ENCODE measurements at regions not wholly inside any gene's neighbourhood (a gene's known extent, or its start where the extent isn't known, plus 50 kb on each side); places are given as distances from the start of the nearest gene placed in this dataset.
"Not testable (repeated sequence)": the region's sequence is repeated elsewhere in the genome, so short reads cannot be mapped to it uniquely, and the experiment has no call there.

DNA sequence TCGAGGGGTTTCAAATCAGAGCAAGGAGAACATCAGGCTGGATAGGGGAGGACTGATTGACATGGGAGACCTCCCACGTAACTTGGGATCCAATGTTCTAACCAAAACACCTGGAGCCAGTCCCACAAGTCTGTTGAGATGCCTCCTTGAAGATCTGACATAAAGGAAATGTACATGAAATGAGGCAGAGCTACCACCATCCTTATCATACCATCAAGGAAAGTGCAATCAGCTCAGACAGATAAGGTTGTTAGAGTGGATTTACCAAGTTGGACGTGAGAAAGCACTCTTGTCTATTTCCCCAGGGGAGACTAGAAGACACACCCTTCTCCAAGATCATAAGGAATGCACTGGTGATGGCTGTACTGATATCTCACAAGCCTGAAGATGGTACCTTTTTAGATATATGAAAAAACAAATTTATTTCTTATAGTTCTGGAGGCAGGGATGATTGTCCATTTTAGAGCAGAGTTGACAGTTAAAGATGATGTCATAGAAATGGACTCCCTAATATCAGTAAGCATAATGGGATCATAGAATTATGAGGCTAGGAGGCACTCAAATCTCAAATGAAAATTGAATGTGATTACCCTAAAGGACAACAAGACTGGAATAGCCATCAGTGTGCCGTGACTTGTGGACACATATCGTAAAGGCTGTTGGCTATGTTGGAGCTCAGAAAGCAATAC lies 129.1 kb upstream of the RAB4A start:
- DNase-seq, result no peak

DNA sequence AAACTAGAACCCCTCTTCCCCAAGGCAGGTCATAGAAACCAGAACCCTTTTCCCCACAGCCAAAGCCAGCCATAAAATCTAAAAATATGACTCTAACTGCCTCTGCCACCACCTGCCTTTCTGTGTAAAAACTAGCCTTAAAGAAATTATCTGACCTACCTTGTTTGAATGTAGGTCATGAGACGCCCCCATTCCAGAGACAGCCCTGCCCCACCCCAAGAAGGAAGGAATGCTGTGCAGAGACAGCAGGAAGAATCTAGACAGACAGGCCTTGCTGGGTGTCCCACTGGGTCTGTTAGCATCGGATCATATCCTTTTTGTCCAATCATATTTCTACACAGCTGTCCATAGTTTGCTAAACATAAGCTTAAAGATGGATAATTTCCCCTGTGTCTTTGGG lies 128.4 kb upstream of the RAB4A start:
- DNase-seq, result no peak

DNA sequence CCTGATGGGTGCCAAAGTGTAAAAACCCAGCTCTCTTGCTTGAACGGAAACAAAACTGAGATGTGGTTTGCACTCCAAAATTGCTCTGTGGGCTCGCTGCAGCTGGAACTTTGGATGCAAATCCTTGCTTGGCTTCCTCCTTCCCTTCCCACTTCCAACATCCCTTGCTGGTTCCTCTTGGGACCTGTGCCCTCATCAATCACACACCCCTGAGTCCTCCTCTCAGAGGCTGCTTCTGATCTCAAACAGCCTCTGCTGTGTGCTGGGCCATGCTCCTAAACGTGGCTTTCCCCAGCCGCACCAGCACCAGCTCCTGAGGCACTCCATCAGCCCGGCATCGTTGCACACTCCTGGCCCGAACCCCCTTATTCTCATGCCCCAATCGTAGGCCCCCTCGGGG lies 124.3 kb upstream of the RAB4A start:
- DNase-seq, result no peak

DNA sequence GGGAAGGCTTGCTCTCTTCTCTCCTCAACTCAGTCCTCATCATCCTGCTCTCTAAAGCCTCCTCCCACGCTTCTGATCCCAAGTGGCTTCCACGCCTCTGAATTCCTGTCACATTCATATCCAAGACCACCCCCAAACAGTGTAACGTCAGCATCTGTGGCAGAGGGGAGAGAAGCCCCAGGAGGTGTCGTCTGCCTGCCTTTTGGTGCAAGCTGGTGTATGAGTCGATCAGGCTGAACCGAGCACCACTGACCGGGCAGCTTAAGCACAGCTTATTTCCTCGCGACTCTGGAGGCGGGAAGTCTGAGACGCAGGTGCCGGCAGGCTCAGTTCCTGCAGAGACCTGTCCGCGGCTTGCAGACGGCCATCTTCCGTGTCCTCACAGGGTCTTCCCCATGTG lies 123.8 kb upstream of the RAB4A start:
- DNase-seq, result no peak

DNA sequence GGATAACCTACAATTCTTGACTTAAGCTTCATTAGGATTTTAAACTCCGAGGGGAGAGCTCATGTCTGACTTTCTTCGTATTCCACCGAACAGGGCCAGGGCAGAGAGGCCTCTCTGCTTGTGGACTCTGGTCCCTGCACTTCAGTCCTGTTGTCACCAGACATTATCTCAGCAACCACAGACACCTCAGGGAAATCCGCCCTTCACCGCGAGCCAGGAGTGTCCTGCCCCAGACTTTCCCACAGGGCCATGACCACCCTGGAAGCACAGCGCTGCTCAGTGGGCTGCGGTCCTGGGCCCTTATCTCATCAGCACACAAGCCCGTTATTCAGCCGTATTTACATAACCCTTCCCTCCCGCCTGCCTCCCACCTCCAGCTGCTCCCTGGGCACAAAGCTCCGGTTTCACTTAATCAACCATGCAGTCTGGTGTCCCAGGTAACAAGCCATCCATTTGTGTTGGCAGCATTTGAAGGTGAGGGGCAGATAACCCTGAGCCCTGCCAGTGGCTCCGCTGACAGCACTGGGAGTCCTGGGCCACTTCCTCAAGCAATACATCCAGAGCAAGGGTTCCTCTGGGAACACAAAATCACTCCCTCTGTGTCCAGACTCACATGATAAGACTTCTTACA lies 122.8 kb upstream of the RAB4A start:
- peak; percentile 87 for DNase-seq

DNA sequence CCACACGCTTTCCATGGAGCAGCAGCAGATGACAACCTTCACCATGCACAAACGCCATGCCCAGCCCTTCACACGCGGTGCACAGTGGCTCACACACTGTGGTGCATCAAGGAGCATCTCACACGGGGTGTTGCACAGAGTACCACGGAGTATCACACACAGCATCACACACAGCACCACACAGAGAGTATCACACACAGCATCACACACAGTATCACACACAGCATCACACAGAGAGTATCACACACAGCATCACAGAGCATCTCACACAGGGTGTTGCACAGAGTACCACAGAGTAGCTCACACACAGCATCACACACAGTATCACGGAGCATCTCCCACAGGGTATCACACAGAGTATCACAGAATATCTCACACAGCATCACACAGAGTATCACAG lies 122.2 kb upstream of the RAB4A start:
- no peak for DNase-seq

DNA sequence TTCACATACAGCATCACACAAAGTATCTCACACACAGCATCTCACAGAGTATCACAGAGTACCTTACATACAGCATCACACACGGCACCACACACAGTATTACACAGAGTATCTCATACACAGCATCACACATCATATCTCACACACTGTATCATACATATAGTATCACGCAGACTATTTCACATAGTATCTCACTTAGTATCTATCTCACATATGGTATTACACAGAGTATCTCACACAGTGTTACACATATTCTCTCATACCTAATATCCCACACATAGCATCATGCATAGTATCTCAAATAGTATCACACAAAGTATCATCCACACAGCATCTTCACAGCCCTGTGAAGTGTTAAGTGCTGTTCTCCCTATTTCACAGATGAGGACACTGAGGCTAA lies 121.5 kb upstream of the RAB4A start:
- DNase-seq, result no peak

DNA sequence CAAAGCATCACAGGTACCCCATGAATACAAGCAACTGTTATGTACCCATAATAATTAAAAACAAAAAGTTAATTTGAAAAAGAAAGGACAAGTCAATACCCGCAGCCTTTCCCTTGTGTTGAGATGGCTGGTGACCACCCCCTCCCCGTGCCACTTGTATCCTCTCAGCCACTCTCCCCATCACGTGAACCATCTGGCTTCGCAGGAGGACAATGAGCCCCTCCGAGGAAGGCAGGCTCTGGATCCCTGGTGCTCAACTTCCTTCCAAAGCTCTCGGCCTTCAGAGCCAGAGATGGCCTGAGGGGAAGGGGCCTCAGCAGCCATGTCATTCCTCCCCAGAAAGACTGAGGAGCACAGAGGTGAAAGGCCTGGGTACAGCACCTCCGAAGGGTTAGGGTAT lies 120.4 kb upstream of the RAB4A start:
- no peak for DNase-seq

DNA sequence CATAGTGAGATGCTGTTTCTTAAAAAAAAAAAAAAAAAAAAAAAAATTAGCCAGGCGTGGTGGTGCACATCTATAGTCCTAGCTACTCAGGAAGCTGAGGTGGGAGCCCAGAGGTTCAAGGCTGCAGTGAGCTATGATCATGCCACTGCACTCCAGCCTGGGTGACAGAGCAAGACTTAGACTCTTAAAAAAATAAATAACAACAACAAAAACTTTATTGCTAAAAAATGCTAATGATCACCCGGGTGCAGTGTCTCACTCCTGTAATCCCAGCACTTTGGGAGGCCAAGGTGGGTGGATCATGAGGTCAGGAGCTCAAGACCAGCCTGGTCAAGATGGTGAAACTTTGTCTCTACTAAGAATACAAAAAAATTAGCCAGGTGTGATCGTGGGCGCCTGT lies 119.5 kb upstream of the RAB4A start:
- not testable (repeated sequence) for DNase-seq

DNA sequence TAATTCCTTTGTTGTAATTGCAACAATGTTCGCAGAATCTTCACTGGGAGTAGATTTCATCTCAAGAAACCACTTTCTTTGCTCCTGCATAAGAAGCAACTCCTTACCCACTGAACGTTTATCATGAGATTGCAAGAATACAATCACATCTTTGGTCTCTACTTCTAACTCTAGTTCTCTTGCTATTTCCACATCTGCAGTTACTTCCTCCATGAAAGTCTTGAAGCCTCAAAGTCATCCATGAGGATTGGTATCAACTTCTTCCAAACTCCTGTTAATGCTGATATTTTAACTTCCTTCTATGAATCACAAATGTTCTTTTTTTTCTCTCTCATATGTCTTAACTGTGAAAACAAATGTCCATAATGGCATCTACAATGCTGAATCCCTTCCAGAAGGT lies 118.6 kb upstream of the RAB4A start:
- DNase-seq, result no peak

DNA sequence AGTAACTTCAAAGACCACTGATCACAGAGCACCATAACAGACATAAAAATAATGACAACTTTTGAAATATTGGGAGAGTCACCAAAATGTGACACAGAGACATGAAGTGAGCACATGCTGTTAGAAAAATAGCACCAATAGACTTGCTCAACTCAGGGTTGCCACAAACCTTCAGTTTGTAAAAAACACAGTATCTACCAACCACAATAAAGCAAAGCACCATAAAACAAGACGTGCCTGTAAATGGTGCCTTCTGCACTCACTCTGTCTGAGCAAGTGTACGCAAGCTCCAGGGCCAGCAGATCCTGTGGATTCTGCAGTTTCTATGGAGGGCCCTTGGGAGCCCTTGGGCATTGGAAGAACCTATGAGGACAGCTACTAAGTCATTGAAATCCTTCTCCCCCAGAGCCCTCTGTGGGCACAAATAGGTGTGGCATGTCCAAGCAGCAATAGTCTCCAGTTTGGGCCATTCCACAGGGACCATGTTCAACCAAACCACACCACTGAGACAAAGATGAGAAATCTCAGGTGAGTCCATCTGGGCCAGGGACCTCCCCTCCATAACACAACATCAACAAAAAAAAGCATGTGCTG lies 116.9 kb upstream of the RAB4A start:
- DNase-seq, result no peak

DNA sequence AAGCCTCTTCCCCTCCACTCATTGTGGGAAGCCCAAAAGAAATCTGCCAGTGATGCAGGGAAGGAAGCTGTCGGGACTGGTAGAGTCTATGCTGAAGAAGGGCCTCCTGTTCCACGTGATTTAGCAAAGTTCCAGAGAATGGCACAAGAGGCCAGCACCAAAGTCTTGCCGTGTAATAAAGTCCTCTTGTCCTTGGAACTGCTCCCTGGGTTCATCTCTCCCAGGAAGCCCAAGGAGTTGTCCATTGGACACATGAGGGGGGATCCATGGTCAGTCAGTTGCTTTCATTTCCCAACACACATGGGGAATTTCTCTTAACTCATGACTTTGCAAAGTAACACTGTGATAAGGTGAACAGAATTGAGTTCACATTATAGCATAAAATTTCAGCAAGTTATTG lies 116.1 kb upstream of the RAB4A start:
- DNase-seq, result no peak

DNA sequence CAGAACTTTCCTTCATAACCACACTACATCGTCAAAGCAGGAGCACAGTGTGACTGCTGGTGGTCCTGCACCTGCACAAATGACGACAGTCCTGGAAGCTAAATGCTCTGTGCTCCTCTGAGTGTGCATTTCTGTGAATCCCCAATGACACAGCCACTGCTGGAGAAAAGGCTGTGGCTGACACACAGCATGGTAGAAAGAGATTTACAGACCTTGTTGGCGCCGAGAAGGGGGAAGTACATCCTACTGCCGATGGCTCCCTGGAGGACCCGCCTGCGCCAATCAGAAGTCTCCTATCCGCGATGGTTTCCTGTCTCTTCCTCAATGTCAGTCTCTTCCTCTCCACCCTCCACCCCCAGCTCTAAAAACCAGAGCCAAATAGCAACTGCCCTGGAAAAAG lies 115.4 kb upstream of the RAB4A start:
- DNase-seq, result no peak

DNA sequence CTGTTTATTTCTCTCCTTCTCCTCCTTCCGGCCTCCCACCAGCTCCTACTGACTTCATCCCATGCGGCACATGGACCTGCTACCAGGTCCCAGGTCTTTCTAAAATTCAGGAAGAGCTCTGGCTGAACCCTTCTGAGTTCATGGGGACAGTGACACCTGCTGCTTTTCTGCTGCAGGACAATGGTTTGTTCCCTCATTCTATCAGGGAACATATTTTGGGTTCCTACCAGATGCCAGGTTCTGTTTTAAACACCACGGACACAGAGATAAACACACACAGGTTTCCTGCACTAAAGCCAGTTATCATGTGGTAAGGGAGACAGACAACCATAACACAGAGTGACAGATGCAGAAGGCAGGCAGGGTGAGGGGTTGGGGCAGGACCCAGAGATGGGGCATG lies 114.0 kb upstream of the RAB4A start:
- DNase-seq, result peak; percentile 45

DNA sequence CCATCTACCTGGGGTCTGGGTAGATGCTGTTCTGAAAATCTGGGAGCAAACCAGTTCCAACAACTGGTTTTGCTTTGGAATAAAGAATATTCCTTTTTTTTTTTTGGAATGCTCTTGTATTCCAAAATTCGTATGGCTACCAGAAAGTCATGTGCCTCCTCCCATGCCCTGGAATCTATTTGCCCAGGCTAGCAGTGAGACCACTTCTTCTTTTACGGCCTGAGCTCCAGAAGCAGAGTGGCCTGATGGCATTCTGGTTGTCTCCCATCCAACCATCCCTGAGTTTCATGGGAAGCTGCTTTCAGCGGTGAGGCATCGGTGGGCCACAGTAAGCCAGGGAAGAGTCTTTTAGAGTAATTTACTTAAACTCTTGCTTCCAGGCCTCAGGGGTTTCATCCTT lies 113.4 kb upstream of the RAB4A start:
- DNase-seq, result no peak

DNA sequence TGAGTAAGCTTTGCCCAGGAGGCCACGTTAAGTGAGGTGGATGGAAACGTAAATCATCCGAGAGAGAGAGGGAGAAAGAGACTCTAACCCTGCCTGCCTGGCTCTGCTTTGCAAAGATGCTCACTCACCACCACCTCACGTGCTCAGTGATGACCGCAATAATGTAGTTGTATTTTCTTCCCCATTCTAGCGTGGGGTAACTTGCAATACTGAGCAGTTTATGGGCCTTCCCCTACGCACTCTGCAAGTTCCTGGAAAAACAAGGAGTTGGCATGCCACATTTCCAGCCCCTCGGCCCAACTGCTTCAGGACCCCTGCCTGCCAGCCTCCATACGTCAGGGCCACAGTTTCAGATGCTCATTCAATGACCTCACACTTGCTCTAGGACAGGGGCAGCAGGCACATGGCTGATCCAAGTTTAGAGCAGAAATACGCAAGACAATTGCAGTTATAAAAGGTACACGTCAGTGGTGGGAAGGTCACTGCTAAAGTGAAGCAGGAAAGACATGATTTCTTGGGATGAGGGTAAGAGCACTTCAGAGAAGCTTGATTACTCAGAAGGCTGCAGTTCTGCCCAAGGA lies 112.5 kb upstream of the RAB4A start:
- DNase-seq, result no peak

DNA sequence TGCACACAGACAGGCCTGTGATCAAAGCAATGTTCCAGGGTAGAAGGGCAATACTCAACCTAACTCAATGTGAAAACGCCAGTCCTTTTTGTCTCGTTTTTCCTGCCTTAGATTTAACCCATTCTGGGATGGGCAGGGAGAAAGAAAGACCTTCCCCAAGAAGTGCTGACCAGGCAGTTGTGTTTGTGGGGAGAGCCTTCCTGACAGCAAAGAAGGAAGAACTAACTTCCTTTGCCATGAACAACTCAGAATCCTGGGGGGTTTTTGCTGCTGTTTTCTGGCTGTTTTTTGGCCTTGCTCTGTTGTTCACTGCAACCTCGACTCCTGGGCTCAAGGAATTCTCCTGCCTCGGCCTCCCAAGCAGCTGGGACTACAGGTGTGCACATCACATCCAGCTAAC lies 112.0 kb upstream of the RAB4A start:
- DNase-seq, result no peak

DNA sequence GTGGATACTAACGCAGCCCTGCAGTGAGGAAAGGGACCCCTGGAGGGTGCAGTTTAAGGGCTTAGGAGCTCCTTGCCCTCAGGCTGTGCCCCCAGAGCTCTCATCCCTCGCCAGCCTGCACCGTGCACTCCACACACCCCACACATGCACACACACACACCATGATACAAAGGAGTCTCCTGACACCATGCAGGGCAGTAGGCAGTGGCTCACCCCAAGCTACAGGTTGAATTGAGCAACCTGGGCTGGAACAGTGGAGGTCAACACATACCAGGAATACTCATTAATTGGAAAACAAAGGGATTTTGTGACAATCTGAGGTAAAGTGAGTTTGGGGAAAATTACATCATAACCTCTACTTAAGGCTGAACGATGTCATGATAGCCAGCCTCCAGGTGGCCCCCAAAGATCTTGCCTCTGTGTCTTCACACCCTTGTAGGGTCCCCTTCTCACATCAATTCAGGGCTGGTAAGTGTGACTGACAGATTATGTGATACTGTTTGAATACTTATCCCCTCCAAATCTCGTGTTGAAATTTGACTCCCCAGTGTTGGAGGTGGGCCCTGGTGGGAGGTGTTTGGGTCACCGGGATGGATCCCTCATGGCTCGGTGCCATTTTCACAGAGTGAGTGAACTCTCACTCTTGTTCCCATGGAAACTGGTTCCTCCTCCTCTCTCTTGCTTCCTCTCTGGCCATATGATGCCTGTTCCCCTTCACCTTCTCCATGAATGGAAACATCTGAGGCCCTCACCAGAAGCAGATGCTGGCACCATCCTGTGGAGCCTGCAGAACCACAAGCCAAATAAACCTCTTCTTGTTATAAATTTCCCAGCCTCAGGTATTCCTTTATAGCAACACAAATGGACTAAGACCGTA lies 111.0 kb upstream of the RAB4A start:
- no peak for DNase-seq

DNA sequence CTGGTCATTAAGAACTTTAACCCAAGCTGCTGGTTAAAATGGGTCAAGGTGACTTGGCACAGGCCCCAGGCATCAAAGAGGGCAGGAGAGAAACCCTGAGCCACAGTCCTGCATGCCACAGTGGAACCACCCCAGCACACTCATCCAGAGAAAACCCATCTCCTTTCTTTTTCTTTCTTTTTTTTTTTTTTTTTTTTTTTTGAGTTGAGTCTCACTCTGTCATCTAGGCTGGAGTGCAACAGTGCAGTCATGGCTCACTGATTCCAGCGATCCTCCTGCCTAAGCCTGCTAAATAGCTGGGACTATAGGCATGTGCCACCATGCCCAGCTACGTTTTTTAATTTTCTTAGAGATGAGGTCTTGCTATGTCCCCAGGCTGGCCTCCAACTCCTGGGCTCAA lies 109.2 kb upstream of the RAB4A start:
- DNase-seq, result no peak

DNA sequence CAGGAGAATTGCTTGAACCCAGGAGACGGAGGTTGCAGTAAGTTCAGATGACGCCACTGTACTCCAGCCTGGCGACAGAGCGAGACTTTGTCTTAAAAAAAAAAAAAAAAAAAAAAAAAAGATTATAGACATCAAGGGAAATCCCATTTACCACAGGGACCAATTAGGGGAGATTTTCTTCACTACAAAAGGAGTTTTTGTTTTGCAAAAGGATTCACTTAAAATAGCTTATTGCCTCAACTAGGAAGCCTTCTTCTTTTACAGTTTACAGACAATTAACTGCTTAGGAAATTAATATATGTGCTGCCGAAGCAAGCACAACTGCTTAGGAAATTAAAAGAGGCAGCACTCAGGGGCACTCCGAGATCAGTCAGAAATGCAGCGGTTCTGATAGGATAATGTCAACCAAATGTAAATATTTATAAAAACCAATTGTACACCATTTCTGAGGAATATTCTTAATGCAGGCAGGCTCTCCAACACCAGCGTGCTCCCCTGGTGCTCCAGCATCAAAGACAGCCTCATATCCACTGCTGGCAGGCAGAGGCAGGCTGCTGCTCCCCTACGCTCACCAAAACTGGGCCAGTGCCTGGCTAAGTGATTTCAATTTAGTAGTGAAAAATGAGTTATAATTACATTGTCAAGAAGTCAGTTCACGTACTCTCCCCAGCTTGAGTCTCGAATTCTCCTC lies 107.9 kb upstream of the RAB4A start:
- no peak for DNase-seq

DNA sequence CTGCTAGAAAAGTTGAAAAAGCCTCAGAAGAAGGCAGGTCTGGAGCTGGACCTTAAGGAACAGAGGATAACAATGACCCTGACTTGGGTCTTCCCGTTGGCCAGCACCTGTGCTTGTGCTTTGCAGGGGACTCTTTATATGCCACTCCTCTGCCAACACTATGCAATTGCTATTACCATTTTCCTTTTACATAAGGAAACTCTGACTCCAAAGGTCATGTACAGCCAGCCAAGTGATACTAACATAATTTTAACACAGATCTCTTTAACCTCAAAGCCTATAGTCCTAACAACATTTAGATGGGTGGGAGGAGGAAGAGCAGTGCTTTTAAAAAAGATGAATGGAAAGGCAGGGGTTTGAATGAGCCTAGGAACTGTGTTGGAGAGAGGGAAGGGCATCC lies 106.6 kb upstream of the RAB4A start:
- DNase-seq, result no peak

DNA sequence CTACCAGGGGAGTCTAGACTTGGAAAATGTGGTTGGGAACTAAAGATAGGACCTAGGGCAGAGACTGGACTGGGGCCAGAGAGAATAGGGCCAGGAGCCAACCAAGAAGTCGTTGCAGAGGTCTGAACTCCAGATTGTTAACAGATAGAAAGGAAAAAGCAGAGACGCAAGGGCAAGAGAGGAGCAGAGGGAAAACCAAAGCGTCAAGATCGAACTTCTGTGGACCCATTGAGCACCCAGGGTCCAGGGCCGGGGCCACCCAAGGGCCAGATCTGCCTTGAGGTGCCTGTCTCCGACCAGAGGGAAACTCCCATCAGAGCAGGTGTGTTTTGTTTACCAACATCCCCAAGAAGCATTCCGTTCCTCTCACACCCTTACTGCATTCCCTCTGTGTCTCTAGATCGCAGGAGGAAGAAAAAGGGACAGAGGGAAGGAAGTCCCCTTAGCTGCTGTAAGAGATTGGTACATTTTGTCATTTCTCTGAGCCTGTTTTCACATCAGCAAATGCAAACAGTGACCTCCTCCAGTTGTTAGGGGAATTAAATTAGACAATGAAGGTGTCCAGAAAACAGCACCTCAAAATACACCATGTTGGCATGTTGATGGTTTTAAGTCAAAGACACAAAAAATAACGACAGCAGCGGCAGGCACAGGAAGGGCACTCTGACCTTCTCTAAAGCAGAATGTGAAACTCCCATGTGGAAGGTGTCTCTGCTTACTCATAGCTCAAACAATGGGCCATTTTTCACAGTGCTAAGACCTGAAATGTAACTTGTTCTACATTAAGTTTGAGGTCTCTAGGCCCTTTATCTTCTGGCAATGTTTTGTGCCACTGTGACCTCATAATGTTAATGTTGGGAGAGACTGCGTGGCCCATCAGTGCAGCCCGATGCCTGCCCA lies 105.8 kb upstream of the RAB4A start:
- no peak for DNase-seq
